GM19463 (cell line): ENCODE measurements at regions not wholly inside any gene's neighbourhood (a gene's known extent, or its start where the extent isn't known, plus 50 kb on each side); places are given as distances from the start of the nearest gene placed in this dataset.
A peak's percentile ranks its signal among the peaks of the same experiment; 100 is the strongest.

Experiments
- ATAC-seq: cut with Tn5 transposase; IDR thresholded peaks from one replicate; pipeline ENCODE4 v1.9.1; 2021; ENCODE audit warnings: mild to moderate bottlenecking, moderate library complexity; ENCODE audit not compliant: unreplicated experiment

DNA sequence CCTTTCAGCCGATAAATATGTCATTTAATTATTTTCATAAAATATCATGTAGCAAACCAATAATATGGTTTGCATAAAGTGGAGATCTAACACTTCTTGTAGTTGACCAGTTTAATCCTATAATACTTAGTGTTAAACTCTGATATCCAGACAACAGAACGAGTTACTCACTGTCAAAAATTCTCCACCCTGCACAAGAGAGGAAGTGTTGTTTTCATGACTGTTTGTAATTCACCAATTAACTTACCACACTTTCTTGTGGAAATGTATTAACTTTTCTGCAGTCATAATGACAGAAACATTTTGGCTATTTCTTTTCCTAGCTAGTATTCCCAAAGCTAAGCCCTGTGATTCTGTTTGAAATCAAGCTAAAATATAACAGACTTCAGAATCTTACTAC lies 555.3 kb upstream of the FTMT start:
- ATAC-seq, result no peak

DNA sequence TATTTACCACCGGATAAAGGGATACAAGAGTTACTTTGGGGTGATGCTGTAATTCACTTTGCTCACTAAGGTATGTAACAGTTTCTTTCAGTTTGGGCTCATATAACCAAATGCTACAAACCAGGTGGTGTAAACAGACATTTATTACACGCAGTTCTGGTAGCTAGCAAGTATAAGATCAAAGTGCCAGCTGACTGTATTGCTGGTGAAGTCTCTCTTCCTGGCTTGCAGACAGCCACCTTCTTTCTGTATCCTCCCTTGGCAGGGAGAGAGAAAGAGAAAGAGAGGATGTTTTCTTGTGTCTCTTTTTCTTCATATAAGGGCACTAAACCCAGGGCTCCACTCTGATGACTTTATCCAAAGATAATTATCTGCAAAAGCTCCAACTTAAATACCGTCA lies 552.5 kb upstream of the FTMT start:
- no peak for ATAC-seq

DNA sequence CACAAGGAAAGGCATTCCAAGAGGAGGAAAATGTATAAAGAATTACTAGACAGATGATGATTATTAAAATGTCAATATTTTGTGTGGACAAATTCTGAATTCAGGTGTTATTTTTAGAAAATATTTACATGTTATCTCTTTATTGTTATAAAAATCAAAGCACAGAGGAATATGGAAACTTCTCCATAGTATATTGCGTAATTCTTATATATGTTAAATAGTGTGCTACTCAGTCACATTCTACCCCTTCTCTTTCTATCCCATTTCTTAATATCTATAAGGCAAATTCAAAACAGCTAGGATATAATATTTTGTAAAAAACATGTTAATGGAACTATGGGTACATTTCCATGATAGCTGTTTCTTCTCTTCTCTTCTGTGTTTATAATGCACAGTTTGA lies 546.8 kb upstream of the FTMT start:
- no peak for ATAC-seq

- ATAC-seq, result no peak
Observed at GRCh38 chr5:121313886-121314285, 537.8 kb upstream of the FTMT start.

DNA sequence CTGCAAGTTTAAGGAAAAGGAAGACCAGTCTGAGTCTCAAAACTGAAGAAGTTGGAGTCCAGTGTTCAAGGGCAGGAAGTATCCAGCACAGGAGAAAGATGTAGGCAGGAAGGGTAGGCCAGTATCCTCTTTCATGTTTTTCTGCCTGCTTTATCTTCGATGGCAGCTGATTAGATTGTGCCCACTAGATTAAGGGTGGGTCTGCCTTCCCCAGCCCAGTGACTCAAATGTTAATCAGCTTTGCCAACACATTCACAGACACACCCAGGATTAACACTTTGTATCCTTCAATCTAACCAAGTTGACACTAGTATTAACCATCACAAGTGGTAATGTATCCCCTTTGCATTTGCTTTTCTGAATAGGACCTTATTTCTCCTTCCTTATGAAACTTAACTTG lies 535.9 kb upstream of the FTMT start:
- ATAC-seq, result no peak

DNA sequence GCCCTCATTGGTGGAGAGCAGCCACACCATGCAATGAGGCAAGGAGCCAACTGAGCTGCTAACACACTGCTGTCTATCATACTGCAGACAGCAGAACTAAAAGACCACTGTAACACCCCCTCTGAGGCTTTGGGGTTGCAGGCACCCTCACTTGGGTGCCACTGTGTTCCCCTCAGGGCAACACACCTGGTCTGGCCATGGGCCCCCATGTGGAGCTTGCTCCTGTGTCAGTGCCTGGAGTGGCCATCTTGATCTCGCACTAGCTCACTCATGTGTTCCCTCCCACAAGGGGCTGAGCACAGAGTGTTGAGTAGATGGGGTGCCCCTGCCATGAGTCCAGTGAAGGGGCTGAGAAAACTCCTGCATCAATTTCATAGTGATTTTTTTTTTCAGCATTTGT lies 532.4 kb upstream of the FTMT start:
- ATAC-seq, result no peak

DNA sequence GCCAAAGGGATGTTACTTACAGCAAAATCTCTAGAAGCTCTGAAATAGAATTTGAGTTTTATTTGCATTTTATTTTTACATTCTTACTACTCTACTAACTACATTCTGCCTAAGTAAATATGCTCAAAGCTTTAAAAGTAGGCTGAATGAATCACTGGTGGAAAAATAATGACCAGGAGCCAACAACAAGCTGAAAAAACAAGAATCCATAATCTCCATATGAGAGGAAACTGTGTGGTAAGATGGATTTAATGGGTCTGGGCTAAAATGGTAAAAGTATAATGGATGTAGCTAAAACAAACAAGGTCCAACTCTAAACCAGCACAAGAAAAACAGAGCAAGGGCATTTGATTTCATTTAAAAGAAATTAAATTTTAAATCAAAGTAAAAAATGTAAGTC lies 525.8 kb upstream of the FTMT start:
- ATAC-seq, result no peak

GRCh38 chr5:121350181-121350930 lies 501.3 kb upstream of the FTMT start:
- no peak for ATAC-seq

DNA sequence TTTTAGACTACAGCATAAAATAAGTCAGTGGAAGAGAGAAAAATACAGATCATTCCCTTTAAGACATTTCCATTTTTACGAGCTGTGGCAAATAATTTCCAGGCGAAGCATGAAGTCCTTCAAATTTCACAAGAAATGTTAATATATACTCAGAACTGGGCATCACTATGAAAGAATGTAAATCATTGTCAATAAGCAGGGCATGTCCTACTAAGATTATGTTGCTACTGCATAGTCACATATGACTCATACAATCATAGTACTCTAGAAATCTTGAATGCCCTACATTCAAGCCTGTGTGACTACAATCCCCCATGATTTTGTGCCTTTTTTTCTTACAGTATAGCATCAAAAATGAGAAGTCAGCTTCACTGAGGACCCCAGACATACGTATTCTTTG lies 485.2 kb upstream of the FTMT start:
- no peak for ATAC-seq

DNA sequence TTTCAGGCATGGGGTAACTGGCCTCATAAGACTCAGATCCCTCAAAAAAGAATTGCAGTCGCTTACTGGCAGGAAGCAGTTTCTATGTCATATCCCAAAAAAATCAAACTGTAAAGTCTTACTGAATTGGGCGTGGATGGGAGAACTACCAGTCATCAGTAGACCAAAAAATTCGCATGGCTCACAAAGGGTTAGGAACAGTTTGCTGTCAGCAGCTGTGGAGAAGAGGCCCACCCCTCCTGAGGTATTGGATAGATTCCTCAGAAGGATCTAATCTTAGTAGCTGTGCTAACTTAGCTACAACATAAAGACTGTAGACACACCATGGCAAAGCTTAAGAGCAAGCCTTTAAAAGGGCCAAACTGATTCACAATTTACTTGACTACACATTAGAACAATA lies 478.3 kb upstream of the FTMT start:
- ATAC-seq, result no peak

DNA sequence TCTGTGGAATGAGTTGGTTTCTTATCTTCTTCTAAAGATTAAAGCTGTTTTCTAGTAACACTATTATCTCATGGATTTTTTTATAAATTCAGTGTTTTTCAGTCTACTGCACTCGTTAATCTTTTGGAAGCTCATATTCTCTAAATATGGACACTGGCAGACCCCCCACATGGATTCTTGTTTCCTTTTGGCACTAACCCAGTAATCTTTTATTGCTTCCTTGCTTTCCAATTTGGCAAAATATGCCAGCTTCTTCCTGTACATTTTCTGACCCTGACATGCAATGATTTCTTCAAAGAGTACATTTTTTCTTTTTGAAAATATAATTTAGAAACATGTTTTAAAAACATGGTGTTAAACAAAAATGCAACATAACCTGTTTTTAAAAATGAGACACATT lies 474.2 kb upstream of the FTMT start:
- no peak for ATAC-seq

DNA sequence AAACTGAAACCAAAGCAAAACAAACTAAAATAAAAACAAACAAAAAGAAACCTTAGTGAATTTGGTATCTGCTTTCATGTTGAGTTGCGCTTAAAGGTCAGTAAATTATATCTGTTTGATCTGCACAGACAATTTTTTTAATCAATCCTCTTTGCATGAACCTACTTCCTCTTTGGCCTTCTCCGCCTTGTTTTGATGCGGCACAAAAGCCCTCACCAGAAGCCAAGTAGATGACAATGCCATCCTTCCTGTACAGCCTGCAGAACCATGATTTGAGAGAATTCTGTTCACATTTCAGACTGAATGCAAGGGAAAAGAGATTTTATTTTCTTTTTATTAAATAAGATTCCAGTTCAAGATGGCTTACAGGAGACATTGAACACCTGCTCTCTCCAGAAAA lies 473.6 kb upstream of the FTMT start:
- ATAC-seq, result no peak

DNA sequence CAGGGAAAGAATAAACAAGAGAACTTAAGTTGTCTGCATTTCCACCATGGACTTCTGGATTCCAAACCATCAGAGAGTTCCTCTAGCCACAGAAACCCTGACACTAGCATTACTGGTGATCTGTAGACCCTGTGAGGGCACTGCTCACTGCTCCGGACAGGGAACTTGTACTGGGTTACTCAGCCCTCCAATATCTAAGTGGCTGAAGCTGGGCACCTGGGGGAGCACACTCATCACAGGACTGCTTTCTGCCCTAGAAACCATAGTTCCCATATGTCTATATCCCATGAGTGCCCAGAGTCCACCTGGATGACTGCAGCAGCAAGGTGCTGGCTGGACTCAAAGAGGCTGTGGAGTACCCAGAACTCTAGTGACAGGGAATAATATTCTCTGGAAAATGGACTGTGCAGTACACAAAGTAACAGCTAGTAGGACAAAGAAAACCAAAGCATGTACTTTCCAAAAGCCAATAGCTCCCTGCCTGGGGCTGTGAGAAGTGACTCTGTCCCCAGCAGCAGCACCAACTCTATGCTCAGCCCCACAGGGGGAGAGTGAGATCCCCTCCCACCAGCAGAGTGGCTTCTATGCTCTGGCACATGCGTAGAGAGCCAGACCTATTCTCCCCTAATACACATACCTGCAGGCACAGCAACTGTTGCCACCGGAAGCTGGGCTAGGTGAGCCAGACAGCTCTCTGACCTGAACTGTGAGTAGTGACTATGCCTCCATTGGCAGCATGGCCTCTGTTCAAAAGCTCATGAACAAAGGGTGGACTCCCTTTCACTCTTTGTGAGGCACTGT lies 472.9 kb upstream of the FTMT start:
- no peak for ATAC-seq

GRCh38 chr5:121380066-121380465 lies 471.6 kb upstream of the FTMT start:
- ATAC-seq, result no peak

GRCh38 chr5:121384359-121384758 lies 467.3 kb upstream of the FTMT start:
- ATAC-seq, result no peak

DNA sequence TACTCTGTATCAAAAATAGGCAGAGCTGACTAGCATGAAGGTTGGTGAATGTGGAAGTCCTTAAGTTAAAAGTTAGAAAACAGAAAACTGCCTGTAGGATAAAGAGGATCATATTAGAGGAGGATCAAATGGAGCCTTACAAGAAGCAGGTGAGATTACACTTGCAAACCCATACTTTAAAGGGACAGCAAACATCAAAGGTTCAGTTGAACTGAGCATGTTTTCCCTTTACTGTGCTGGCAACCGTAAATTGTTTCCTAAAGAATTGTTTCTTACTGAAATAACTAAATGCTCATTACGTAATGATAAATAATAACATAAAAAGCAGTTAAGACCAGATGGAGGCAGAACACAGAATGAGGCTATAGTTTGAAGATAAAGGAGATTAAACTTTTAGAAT lies 465.3 kb upstream of the FTMT start:
- ATAC-seq, result no peak

- no peak for ATAC-seq
Observed at GRCh38 chr5:121396716-121397115, 455.0 kb upstream of the FTMT start.

DNA sequence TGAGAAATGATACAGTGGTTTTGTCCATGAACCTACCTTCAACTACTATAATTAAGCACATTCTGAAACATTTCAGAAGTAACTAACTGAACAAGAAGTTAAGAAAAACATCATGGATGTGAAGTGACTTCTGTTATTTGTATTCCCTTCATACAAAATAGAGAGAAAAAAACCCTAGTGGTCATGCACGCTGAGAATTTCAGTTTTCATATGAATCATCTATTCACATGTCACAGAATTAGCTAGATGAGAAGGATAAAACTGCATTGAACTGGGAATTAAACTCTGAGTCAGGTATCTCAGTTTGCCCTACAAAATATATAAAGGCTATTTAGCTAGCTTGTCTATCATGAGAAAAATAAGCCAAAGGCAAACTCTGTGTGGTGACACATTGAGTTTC lies 451.8 kb upstream of the FTMT start:
- peak; percentile 67 for ATAC-seq

GRCh38 chr5:121408778-121409177 lies 442.9 kb upstream of the FTMT start:
- ATAC-seq, result no peak

DNA sequence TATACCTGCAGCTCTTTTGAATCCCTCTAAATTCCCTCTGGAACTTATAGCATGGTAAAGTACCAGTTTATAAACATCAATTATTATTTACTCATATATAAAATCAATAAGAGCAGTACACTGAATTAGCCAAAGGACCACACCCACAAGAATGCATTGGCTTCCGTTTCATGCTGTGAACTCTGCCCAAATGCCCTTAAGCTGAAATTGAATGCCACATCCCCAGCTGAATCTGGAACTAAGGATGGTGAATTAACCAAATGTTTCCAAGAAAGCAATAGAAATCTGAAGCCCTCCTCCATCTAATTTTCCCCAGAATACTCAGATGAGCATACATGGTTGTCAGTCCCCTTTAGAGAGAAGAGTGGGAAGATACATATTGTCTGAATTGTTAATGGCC lies 436.4 kb upstream of the FTMT start:
- no peak for ATAC-seq

- ATAC-seq, result no peak
Observed at GRCh38 chr5:121421646-121422045, 430.0 kb upstream of the FTMT start.

GRCh38 chr5:121424976-121425375 lies 426.7 kb upstream of the FTMT start:
- ATAC-seq, result no peak

GRCh38 chr5:121426153-121426552 lies 425.5 kb upstream of the FTMT start:
- no peak for ATAC-seq
